Mesothelial cell of epicardium (in vitro differentiated cells): ENCODE measurements at regions not wholly inside any gene's neighbourhood (a gene's known extent, or its start where the extent isn't known, plus 50 kb on each side); places are given as distances from the start of the nearest gene placed in this dataset.
"Not testable (repeated sequence)": the region's sequence is repeated elsewhere in the genome, so short reads cannot be mapped to it uniquely, and the experiment has no call there.

ENCODE experiments used
- DNase-seq, 2 experiments: peaks; one replicate each; pipeline ENCODE4 v3.0.0; 2021; ENCODE audit warnings: low spot score in 2 of 2; ENCODE audit not compliant: unreplicated experiment in 2 of 2
- H3K27ac Mint-ChIP-seq: 2 replicates; pipeline ENCODE4 v1.8.0; 2021; ENCODE audit warnings: mixed read lengths
- H3K27me3 Mint-ChIP-seq: 2 replicates; pipeline ENCODE4 v1.8.0; 2021; ENCODE audit warnings: low read depth, mixed read lengths
- H3K36me3 Mint-ChIP-seq: 2 replicates; pipeline ENCODE4 v1.8.0; 2021; ENCODE audit warnings: mixed read lengths
- H3K4me1 Mint-ChIP-seq: 2 replicates; pipeline ENCODE4 v1.8.0; 2021; ENCODE audit warnings: mixed read lengths
- H3K4me3 Mint-ChIP-seq: 2 replicates; pipeline ENCODE4 v1.8.0; 2021; ENCODE audit warnings: mild to moderate bottlenecking, moderate library complexity, mixed read lengths
- H3K9me3 Mint-ChIP-seq: 2 replicates; pipeline ENCODE4 v1.8.0; 2021; ENCODE audit warnings: mixed read lengths
- CTCF ChIP-seq: fragments of 200-600 bp; sonication (generic); IDR thresholded peaks from one replicate; pipeline ENCODE4 v1.5.0; 2021; ENCODE audit warnings: antibody characterized with exemption; ENCODE audit not compliant: unreplicated experiment

GRCh38 chr5:122611406-122611805 is 163.5 kb upstream of the SNX2 start:
- Mint-ChIP-seq H3K4me3 (no peak overlapping the region), H3K36me3 (no peaks in the 10 kb centered on the region), H3K27ac (peak overlapping the region; percentile 92), H3K9me3 (peaks cover 9% of the 10 kb centered on the region), H3K4me1 (peaks cover 38% of the 10 kb centered on the region), H3K27me3 (no peaks in the 10 kb centered on the region)
- DNase-seq: no peak
- TF ChIP-seq CTCF: no peak

GRCh38 chr5:122612901-122613300 is 162.0 kb upstream of the SNX2 start:
- Mint-ChIP-seq H3K4me3 (no peak overlapping the region), H3K4me1 (peaks cover 34% of the 10 kb centered on the region), H3K27me3 (no peaks in the 10 kb centered on the region), H3K27ac (peak overlapping the region; percentile 92), H3K9me3 (peaks cover 8% of the 10 kb centered on the region), H3K36me3 (no peaks in the 10 kb centered on the region)
- no peak for TF ChIP-seq CTCF
- DNase-seq: no peak

GRCh38 chr5:122615146-122615545 is 159.7 kb upstream of the SNX2 start:
- no peak for DNase-seq
- no peaks in the 10 kb centered on the region for H3K9me3 Mint-ChIP-seq
- no peaks in the 10 kb centered on the region for H3K27me3 Mint-ChIP-seq
- no peaks in the 10 kb centered on the region for H3K36me3 Mint-ChIP-seq
- peaks cover 33% of the 10 kb centered on the region for H3K4me1 Mint-ChIP-seq
- no peak overlapping the region for H3K4me3 Mint-ChIP-seq
- no peak for TF ChIP-seq CTCF
- H3K27ac Mint-ChIP-seq: peak overlapping the region; percentile 94

- Mint-ChIP-seq H3K9me3 (no peaks in the 10 kb centered on the region), H3K4me1 (peaks cover 33% of the 10 kb centered on the region), H3K4me3 (no peak overlapping the region), H3K27ac (no peak overlapping the region), H3K27me3 (no peaks in the 10 kb centered on the region), H3K36me3 (no peaks in the 10 kb centered on the region)
- TF ChIP-seq CTCF: no peak
- DNase-seq: no peak
These were observed 159.0 kb upstream of the SNX2 start for GRCh38 chr5:122615832-122616231.

- H3K27ac Mint-ChIP-seq, H3K27me3 Mint-ChIP-seq, H3K36me3 Mint-ChIP-seq, H3K4me3 Mint-ChIP-seq, DNase-seq, H3K9me3 Mint-ChIP-seq: not testable (repeated sequence)
- peaks cover 20% of the 10 kb centered on the region for H3K4me1 Mint-ChIP-seq
These were observed 156.8 kb upstream of the SNX2 start for GRCh38 chr5:122618046-122618445.

GRCh38 chr5:122620768-122621167 is 154.1 kb upstream of the SNX2 start:
- not testable (repeated sequence) for H3K4me1 Mint-ChIP-seq, H3K36me3 Mint-ChIP-seq, DNase-seq, H3K27ac Mint-ChIP-seq, H3K4me3 Mint-ChIP-seq, H3K9me3 Mint-ChIP-seq, H3K27me3 Mint-ChIP-seq

- peaks cover 23% of the 10 kb centered on the region for H3K4me1 Mint-ChIP-seq
- H3K4me3 Mint-ChIP-seq, H3K9me3 Mint-ChIP-seq, H3K27ac Mint-ChIP-seq, H3K27me3 Mint-ChIP-seq, DNase-seq, H3K36me3 Mint-ChIP-seq: not testable (repeated sequence)
These were observed 146.2 kb upstream of the SNX2 start for GRCh38 chr5:122628714-122629113.
